Tibial nerve (tissue), 4 donors: ENCODE measurements at regions not wholly inside any gene's neighbourhood (a gene's known extent, or its start where the extent isn't known, plus 50 kb on each side); places are given as distances from the start of the nearest gene placed in this dataset.
"Not testable (repeated sequence)": the region's sequence is repeated elsewhere in the genome, so short reads cannot be mapped to it uniquely, and the experiment has no call there.

Source experiments
- DNase-seq, 2 donors: peaks; one replicate each; pipeline ENCODE4 v3.0.0-alpha.2; 2019; ENCODE audit warnings: low spot score in 2 of 2
- H3K27ac ChIP-seq, 4 donors: fragments of 200-600 bp; sonication (generic) in 3 of 4; one replicate each; pipeline ENCODE4 v1.5.1; 2017 to 2019; ENCODE audit warnings: mild to moderate bottlenecking in 1 of 4
- H3K27me3 ChIP-seq, 2 donors: fragments of 200-600 bp; sonication (generic) in 1 of 2; one replicate each; pipeline versions ENCODE4 v1.5.1 to v1.6.0; 2017 to 2019
- H3K36me3 ChIP-seq, 3 donors: fragments of 200-600 bp; sonication (generic); one replicate each; pipeline ENCODE4 v1.5.1; 2018 to 2019
- H3K4me1 ChIP-seq, 4 donors: fragments of 200-600 bp; sonication (generic) in 3 of 4; one replicate each; pipeline ENCODE4 v1.5.1; 2017 to 2019
- H3K4me3 ChIP-seq, 4 donors: fragments of 200-600 bp; sonication (generic) in 3 of 4; one replicate each; pipeline ENCODE4 v1.5.1; 2017 to 2019; ENCODE audit warnings: mild to moderate bottlenecking in 1 of 4, moderate library complexity in 1 of 4
- H3K9me3 ChIP-seq, 4 donors: fragments of 200-600 bp; sonication (generic) in 3 of 4; one replicate each; pipeline ENCODE4 v1.5.1; 2017 to 2019
- EP300 ChIP-seq, 2 donors: sonication (generic); formaldehyde crosslinking; IDR thresholded peaks; one replicate each; pipeline ENCODE4 v1.6.1; 2017; ENCODE audit warnings: antibody characterized with exemption in 2 of 2, mild to moderate bottlenecking in 1 of 2
- POLR2A ChIP-seq, 2 donors: fragments of 450-650 bp; IDR thresholded peaks; one replicate each; pipeline ENCODE4 v1.6.1; 2017; ENCODE audit warnings: antibody characterized with exemption in 2 of 2, mild to moderate bottlenecking in 2 of 2, moderate library complexity in 2 of 2
- WGBS, 2 donors: methylation state at CpG; one replicate each; pipeline ENCODE4 v1.1.5; 2018; 5-methylcytosine and 5-hydroxymethylcytosine counted together
- TF ChIP-seq, protein P1 (sequence below), 5 experiments: fragments of 200-600 bp in 3 of 5; fragments of 450-650 bp in 2 of 5; sonication (generic) in 3 of 5; IDR thresholded peaks; one replicate each; pipeline ENCODE4 v1.5.1; 2016 to 2019; ENCODE audit warnings: antibody characterized with exemption in 5 of 5, mild to moderate bottlenecking in 3 of 5, moderate library complexity in 2 of 5

DNA sequence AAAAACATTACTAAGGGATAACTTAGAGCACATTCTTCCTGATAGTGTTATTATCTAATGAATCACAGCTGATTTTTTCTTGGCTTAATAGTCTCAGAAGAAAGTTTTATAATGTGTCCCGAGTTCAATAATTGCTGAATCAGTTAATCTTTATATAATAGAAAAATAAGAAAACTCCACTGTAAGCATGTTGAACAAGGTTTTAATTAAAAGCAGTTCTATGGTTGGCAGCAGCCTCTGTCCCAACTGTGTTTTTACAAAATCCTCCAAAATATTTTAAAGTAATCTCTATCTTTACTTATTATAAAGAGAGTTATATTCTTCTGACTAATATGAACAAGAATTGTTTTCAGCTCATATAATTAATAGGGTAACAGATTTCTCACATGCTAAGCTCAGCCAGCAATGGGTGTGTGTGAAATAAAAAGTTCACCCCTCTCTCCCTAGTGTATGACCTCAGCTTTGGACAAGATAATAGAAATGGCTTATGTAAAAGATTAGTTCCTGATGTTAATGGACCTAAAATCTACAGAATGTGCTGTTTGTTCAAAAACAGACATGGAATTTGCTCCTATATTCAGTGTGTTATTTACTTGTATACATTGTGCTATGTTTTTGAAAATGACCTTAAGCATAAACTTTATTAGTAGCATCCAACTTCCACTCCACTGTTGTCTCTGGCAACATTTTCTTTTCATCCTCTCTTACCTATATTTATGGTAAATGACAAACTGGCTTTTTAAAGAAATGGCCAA lies 67.1 kb upstream of the DCN start:
- H3K9me3 ChIP-seq: peaks cover 0 to 6% (median 1%) of the 10 kb centered on the region in 4 donors
- no peaks in the 10 kb centered on the region for H3K36me3 ChIP-seq
- WGBS, 2 donors: 22 to 32% methylated on average over 1 of the region's 1 CpG
- peak overlapping the region in 3 of 4 donors; percentile 52 to 71 (median 68) for H3K27ac ChIP-seq
- no peak overlapping the region for H3K4me3 ChIP-seq
- peaks cover 0 to 23% (median 0%) of the 10 kb centered on the region in 4 donors for H3K4me1 ChIP-seq
- TF ChIP-seq, protein P1, sequence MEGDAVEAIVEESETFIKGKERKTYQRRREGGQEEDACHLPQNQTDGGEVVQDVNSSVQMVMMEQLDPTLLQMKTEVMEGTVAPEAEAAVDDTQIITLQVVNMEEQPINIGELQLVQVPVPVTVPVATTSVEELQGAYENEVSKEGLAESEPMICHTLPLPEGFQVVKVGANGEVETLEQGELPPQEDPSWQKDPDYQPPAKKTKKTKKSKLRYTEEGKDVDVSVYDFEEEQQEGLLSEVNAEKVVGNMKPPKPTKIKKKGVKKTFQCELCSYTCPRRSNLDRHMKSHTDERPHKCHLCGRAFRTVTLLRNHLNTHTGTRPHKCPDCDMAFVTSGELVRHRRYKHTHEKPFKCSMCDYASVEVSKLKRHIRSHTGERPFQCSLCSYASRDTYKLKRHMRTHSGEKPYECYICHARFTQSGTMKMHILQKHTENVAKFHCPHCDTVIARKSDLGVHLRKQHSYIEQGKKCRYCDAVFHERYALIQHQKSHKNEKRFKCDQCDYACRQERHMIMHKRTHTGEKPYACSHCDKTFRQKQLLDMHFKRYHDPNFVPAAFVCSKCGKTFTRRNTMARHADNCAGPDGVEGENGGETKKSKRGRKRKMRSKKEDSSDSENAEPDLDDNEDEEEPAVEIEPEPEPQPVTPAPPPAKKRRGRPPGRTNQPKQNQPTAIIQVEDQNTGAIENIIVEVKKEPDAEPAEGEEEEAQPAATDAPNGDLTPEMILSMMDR (IDR thresholded peaks at IDR 0.05): no peak
- TF ChIP-seq EP300 (IDR thresholded peaks at IDR 0.05): no peak
- TF ChIP-seq POLR2A (IDR thresholded peaks at IDR 0.05): no peak
- no peaks in the 10 kb centered on the region for H3K27me3 ChIP-seq
- no peak for DNase-seq

DNA sequence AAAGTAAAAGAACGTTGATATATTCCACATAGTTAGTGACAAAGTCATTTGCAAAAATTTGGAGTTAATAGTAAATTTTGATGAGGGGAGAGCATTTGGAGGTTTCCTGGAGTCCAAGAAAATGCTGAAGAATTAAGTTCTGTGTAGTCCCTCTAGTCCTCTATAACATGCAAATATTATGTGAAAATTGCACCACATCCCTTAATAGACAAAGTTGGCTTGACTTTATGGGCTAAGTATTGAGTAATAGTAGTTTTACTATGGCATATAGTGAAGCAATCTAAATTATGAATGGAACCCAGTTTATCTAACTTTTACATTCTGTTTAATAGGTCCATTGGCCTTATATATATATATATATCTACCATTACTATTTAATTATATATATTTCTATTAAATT lies 66.4 kb upstream of the DCN start:
- WGBS, 2 donors: 55 to 69% methylated on average over 1 of the region's 1 CpG
- H3K27ac ChIP-seq: peak overlapping the region in 2 of 4 donors; percentile 21 to 71
- H3K9me3 ChIP-seq: peaks cover 0 to 12% (median 1%) of the 10 kb centered on the region in 4 donors
- peaks cover 0 to 23% (median 0%) of the 10 kb centered on the region in 4 donors for H3K4me1 ChIP-seq
- no peaks in the 10 kb centered on the region for H3K36me3 ChIP-seq
- TF ChIP-seq POLR2A (IDR thresholded peaks at IDR 0.05): no peak
- no peak for TF ChIP-seq EP300 (IDR thresholded peaks at IDR 0.05)
- TF ChIP-seq, protein P1 (IDR thresholded peaks at IDR 0.05): no peak
- no peak for DNase-seq
- H3K4me3 ChIP-seq: no peak overlapping the region
- H3K27me3 ChIP-seq: no peaks in the 10 kb centered on the region

DNA sequence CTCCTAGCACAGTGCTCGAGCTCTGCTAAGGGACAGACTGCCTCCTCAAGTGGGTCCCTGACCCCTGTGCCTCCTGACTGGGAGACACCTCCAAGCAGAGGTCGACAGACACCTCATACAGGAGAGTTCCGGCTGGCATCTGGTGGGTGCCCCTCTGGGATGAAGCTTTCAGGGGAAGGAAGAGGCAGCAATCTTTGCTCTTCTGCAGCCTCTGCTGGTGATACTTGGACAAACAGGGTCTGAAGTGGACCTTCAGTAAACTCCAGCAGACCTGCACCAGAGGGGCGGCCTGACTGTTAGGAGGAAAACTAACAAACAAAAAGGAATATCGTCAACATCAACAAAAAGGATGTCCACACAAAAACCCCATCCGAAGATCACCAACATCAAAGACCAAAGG lies 60.6 kb upstream of the DCN start:
- 82 to 86% methylated on average over 6 of the region's 6 CpGs for WGBS, 2 donors
- not testable (repeated sequence) for H3K36me3 ChIP-seq, H3K4me3 ChIP-seq, H3K27me3 ChIP-seq
- peak in 1 of 2 donors; percentile 36 for DNase-seq
- H3K4me1 ChIP-seq: peaks cover 0 to 26% (median 0%) of the 10 kb centered on the region in 4 donors
- H3K27ac ChIP-seq: peak overlapping the region in 1 of 4 donors; percentile 74
- TF ChIP-seq, protein P1 (IDR thresholded peaks at IDR 0.05): peak in 2 of 5 experiments; percentile 12 to 44
- H3K9me3 ChIP-seq: peaks cover 0 to 16% (median 1%) of the 10 kb centered on the region in 4 donors

DNA sequence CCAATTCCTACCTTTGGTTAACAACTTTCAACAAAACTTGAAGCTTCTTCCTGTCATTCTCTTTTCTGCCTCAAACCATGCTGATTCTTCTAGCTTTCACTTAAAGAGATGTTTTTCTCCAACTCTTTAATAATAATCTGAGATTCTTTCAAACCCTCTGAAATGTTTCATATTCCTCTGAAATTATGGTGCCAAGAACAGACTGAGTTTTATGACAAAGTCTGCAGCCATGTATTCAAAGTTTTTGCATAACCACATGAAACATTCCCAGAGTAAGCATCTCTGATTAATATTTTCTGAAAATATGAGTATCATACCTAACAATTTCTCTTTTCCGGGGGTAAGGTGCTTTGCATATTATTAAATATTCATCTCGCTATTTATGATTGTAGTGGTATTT lies 59.1 kb upstream of the DCN start:
- Histone ChIP-seq H3K4me3 (no peak overlapping the region), H3K27me3 (no peaks in the 10 kb centered on the region), H3K36me3 (no peaks in the 10 kb centered on the region), H3K9me3 (peaks cover 0 to 16% (median 1%) of the 10 kb centered on the region in 4 donors), H3K4me1 (peaks cover 0 to 26% (median 0%) of the 10 kb centered on the region in 4 donors), H3K27ac (peak overlapping the region in 2 of 4 donors; percentile 26 to 74)
- TF ChIP-seq, protein P1 (IDR thresholded peaks at IDR 0.05): no peak
- TF ChIP-seq POLR2A (IDR thresholded peaks at IDR 0.05): no peak
- TF ChIP-seq EP300 (IDR thresholded peaks at IDR 0.05): no peak
- no peak for DNase-seq
- 91 to 96% methylated on average over 2 of the region's 2 CpGs for WGBS, 2 donors

DNA sequence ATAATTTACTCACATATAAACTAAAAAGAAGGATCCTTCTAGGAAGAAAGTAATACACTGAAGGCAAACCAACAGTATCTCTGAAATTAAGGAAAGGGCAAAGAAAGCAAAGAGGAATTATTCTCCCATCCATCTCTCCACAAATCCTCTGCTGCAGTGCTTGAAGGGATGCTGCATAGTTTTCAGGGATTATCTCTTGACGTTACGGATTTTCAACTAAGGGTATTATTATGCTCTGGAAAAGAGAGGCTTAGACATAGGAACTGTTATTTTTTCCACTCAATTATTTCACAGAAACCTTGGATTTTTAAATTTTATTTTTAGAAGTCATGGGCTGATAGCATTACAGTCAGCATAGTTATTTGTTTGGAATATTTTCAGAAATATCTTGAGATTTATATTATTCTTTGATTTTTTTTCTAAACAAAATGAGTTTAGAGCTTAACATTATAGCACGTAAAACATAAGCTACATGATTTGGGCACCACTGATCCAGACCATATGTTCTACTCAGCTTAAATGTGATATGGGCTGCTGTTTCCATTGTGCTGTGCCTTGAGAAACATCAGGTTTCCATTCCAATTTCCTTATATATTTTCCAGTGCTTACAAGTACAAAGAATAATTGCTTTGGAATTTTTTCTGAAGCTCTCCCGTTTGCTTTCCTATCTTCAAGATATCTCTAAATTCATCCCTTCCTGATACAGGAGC lies 57.9 kb upstream of the DCN start:
- Histone ChIP-seq H3K27ac (peak overlapping the region in 2 of 4 donors; percentile 47 to 74), H3K4me3 (no peak overlapping the region), H3K9me3 (peaks cover 0 to 16% (median 1%) of the 10 kb centered on the region in 4 donors), H3K36me3 (no peaks in the 10 kb centered on the region), H3K27me3 (no peaks in the 10 kb centered on the region), H3K4me1 (peaks cover 0 to 26% (median 0%) of the 10 kb centered on the region in 4 donors)
- no peak for TF ChIP-seq EP300 (IDR thresholded peaks at IDR 0.05)
- TF ChIP-seq, protein P1 (IDR thresholded peaks at IDR 0.05): no peak
- no peak for TF ChIP-seq POLR2A (IDR thresholded peaks at IDR 0.05)
- WGBS, 2 donors: 48% methylated on average over 4 of the region's 4 CpGs
- DNase-seq: no peak
